Upper lobe of left lung (tissue), 4 donors: ENCODE measurements at regions not wholly inside any gene's neighbourhood (a gene's known extent, or its start where the extent isn't known, plus 50 kb on each side); places are given as distances from the start of the nearest gene placed in this dataset.

ENCODE experiments used
- EP300 ChIP-seq, 4 donors: sonication (generic); formaldehyde crosslinking; IDR thresholded peaks; one replicate each; pipeline ENCODE4 v1.5.1; 2017; ENCODE audit warnings: antibody characterized with exemption in 4 of 4, control low read depth in 2 of 4
- POLR2A ChIP-seq, 4 donors: fragments of 450-650 bp; IDR thresholded peaks; one replicate each; pipeline ENCODE4 v1.5.1; 2016 to 2017; ENCODE audit warnings: antibody characterized with exemption in 4 of 4, mild to moderate bottlenecking in 2 of 4
- POLR2AphosphoS5 ChIP-seq, 2 donors: sonication (generic); formaldehyde crosslinking; IDR thresholded peaks; one replicate each; pipeline ENCODE4 v1.5.1; 2017; ENCODE audit warnings: antibody characterized with exemption in 2 of 2
- TF ChIP-seq, protein P1 (sequence below), 6 experiments: fragments of 450-650 bp in 4 of 6; fragments of 200-600 bp in 2 of 6; sonication (generic) in 2 of 6; IDR thresholded peaks; one replicate each; pipeline ENCODE4 v1.5.1; 2016 to 2019; ENCODE audit warnings: antibody characterized with exemption in 6 of 6

DNA sequence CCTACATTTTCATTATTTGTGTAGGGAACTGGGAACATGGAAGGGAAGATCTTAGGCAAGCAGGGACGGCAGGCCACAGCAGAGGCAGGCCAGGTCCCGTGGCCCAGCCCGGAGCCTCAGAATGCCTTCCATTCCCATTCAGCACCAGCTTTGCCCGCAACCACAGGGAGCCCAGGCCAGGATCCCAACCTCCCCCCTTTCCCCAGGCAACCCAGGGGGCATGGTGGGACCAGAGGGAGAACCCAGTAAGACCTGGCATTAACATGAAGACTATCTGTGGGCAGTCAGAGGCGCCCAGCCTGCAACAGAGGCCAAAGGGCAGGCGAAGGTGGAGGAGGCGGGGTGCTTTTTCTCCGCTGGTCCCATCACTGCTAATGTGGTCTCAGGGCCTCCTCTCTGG, 135.6 kb downstream of the TPRA1 start:
- TF ChIP-seq, protein P1, sequence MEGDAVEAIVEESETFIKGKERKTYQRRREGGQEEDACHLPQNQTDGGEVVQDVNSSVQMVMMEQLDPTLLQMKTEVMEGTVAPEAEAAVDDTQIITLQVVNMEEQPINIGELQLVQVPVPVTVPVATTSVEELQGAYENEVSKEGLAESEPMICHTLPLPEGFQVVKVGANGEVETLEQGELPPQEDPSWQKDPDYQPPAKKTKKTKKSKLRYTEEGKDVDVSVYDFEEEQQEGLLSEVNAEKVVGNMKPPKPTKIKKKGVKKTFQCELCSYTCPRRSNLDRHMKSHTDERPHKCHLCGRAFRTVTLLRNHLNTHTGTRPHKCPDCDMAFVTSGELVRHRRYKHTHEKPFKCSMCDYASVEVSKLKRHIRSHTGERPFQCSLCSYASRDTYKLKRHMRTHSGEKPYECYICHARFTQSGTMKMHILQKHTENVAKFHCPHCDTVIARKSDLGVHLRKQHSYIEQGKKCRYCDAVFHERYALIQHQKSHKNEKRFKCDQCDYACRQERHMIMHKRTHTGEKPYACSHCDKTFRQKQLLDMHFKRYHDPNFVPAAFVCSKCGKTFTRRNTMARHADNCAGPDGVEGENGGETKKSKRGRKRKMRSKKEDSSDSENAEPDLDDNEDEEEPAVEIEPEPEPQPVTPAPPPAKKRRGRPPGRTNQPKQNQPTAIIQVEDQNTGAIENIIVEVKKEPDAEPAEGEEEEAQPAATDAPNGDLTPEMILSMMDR (IDR thresholded peaks at IDR 0.05): no peak
- TF ChIP-seq POLR2A (IDR thresholded peaks at IDR 0.05): no peak
- TF ChIP-seq EP300 (IDR thresholded peaks at IDR 0.05): no peak
- TF ChIP-seq POLR2AphosphoS5 (IDR thresholded peaks at IDR 0.05): no peak
